ENCODE measurements at regions not wholly inside any gene's neighbourhood (a gene's known extent, or its start where the extent isn't known, plus 50 kb on each side); places are given as distances from the start of the nearest gene placed in this dataset.

DNA sequence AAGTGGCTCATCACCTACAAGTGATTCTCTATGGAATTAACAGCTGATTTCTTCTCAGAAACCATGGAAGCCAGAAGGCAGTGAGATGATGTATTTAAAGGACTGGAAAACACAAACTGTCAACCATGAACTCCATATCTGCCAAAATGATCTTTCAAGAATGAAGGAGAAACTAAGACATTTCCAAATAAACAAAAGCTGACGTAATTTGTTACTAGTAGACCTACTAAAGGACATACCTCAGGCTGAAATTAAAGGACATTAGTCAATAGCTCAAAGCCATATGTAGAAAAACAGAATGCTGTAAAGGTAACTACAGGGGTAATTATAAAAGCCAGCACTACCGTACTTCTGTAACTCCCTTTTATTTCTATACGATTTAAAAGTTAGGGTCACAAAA, 129.4 kb upstream of the TMEM45B start:
- TF ChIP-seq, protein P1, sequence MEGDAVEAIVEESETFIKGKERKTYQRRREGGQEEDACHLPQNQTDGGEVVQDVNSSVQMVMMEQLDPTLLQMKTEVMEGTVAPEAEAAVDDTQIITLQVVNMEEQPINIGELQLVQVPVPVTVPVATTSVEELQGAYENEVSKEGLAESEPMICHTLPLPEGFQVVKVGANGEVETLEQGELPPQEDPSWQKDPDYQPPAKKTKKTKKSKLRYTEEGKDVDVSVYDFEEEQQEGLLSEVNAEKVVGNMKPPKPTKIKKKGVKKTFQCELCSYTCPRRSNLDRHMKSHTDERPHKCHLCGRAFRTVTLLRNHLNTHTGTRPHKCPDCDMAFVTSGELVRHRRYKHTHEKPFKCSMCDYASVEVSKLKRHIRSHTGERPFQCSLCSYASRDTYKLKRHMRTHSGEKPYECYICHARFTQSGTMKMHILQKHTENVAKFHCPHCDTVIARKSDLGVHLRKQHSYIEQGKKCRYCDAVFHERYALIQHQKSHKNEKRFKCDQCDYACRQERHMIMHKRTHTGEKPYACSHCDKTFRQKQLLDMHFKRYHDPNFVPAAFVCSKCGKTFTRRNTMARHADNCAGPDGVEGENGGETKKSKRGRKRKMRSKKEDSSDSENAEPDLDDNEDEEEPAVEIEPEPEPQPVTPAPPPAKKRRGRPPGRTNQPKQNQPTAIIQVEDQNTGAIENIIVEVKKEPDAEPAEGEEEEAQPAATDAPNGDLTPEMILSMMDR (conservative IDR thresholded peaks at IDR 0.05), result no peak
- no peak for TF ChIP-seq EZH2 (IDR thresholded peaks at IDR 0.05; ENCODE audit: low read depth)
